Stimulated activated CD4-positive, alpha-beta T cell treated with anti-CD3 and anti-CD28 coated beads, Interleukin-2, amount 100 ng/mL, for 48 hours (primary cell): ENCODE measurements at regions not wholly inside any gene's neighbourhood (a gene's known extent, or its start where the extent isn't known, plus 50 kb on each side); places are given as distances from the start of the nearest gene placed in this dataset.
"Not testable (repeated sequence)": the region's sequence is repeated elsewhere in the genome, so short reads cannot be mapped to it uniquely, and the experiment has no call there.

Source experiments
- DNase-seq, 2 donors: peaks; one replicate each; pipeline ENCODE4 v3.0.0-alpha.2; 2020

DNA sequence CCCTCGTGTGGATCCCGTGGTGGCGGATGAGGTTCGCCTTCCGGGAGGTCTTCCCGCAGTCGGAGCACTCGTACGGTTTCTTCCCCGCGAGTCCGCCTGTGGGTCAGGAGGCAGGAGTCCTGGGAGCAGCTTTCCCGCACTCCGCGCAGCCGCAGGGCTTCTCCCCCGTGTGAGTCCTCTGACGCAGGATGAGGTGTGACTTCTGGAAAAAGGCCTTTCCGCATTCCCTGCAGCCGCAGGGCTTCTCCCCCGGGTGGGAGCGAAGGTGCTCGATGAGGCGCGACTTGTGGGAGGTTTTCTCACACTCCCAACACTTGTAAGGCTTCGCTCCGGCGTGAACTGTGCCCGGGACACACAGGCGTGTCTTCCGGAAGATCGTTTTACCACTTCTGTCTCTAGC lies 68.8 kb upstream of the WIPI2 start:
- not testable (repeated sequence) for DNase-seq

DNA sequence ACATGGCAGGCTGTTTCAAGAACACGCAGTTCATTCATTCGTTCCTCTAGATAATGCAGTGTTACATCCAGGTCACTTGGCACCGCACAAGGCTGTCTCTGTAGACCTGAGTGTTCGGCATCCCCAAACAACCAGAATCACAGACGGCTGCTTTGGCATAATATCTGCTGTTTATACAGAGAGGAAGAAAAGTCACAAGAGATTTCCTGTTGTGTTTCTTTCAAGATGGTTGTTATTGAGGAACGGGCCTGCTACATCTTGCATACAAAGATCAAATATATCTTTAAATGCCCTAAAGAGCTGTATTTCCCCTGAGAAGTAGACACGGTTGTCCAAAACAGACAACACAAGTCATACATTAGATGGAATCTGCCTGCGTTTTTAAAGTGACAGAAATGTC lies 58.8 kb upstream of the WIPI2 start:
- DNase-seq: not testable (repeated sequence)

DNA sequence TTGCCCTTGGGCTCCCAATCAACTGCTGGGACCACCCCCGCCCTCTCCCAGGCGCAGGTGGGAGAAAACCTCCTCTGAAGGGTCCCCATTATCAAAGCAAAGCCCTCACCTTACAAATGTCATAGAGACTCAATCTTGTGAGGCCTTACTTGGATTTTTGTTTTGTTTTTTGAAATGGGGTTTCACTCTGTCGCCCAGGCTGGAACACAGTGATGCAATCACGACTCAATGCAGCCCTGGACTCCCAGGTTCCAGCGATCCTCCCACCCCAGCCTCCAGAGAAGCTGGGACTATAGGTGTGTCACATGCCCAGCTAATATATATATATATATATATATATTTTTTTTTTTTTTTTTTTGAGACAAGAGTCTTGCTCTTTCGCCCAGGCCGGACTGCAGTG lies 57.5 kb upstream of the WIPI2 start:
- no peak for DNase-seq

DNA sequence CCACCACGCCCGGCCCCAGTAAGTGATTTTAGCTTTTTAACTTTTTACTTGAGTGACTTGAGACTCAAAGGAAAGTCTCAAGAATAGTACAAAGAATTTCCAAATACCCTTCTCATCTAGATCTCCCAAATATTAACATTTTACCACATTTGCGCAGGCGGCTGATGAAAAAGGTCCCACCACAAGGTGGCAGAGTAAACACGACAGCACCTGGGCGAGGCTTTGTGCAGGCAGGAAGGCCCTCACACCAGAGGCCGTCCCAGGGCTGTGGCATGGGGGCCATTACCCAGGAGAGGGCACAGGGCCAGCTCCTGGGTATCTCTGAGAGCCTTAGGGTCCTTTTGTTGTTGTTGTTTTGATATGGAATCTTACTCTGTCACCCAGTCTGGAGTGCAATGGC lies 50.0 kb upstream of the WIPI2 start:
- peak in 1 of 2 donors; percentile 26 for DNase-seq
